HG02798 (cell line): ENCODE measurements at regions not wholly inside any gene's neighbourhood (a gene's known extent, or its start where the extent isn't known, plus 50 kb on each side); places are given as distances from the start of the nearest gene placed in this dataset.
A peak's percentile ranks its signal among the peaks of the same experiment; 100 is the strongest.
"Not testable (repeated sequence)": the region's sequence is repeated elsewhere in the genome, so short reads cannot be mapped to it uniquely, and the experiment has no call there.

Experiments
- ATAC-seq: cut with Tn5 transposase; IDR thresholded peaks from one replicate; pipeline ENCODE4 v1.9.1; 2021; ENCODE audit warnings: mild to moderate bottlenecking; ENCODE audit not compliant: unreplicated experiment, poor library complexity

DNA sequence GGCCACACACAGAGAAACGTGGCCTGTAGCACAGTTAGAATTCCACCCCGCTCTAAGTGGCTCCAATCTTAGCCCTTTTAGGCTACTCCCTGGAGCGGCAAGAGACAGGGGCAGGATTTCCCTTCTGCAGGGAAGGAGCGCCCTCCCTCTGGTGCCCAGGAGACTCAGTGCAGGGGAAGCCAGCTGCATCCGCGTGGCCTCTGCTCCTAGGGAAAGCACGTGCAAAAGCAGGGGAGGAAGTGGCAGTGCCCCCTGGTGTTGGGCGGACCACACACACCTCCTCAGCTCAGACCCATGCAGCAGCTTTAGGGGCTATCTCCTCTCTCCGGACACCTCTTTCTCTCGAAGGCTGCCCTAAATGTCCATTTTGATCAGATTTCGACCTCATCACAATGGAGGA, 50.0 kb downstream of the SPRING1 start:
- ATAC-seq, result peak; percentile 49

DNA sequence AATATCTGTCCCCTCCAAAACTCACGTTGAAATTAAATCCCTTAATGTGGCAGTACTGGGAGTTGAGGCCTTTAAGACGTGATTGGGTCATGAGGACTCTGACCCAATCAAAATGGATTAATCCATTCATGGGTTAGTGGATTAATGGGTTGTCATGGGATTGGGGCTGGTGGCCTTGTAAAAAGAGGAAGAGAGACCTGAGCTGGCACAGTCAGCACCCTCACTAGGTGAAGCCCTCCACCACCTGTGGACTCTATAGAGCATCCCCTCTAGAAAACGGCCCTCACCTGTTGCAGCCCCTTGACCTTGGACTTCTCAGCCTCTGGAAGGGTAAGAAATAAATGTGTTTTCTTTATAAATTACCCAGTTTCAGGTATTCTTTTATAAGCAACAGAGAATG, 53.0 kb downstream of the SPRING1 start:
- ATAC-seq, result no peak

GRCh38 chr12:116677202-116677661, 60.6 kb downstream of the SPRING1 start:
- ATAC-seq, result no peak

DNA sequence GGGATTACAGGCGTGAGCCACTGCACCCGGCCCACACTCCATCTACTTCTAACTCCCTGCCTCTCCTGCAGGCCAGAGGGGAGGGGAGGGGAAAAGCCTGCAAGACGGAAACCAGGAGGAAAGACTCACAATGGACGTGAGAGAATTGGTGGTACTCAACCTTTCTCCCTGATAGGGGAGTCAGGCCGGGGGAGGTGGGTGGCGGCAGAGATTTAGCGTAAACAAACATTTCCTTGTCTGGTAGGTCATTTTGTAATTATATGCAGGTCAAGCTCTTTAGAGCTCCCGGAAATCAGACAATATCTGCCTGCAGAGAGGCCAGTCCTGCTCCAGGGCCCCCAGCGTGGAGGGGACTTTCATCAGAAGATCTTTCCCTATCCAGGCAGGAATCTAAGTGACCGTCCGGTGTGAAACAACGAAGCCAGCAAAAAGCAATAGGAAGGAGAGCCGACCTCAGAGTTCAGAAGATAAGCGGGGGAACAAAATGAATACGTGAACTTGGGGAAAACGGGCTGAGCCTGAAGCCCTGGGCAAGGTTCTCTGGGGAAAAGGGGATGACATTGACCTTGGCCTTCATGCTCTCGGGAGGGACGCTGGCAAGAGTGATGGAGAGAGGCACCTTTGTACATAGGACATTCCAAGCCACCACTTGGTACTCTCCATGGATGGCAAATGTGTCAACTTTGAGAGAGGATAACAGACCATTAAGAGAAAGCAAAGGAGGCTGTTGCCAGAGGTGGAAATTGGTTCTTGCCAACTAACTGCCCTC, 62.3 kb downstream of the SPRING1 start:
- no peak for ATAC-seq

DNA sequence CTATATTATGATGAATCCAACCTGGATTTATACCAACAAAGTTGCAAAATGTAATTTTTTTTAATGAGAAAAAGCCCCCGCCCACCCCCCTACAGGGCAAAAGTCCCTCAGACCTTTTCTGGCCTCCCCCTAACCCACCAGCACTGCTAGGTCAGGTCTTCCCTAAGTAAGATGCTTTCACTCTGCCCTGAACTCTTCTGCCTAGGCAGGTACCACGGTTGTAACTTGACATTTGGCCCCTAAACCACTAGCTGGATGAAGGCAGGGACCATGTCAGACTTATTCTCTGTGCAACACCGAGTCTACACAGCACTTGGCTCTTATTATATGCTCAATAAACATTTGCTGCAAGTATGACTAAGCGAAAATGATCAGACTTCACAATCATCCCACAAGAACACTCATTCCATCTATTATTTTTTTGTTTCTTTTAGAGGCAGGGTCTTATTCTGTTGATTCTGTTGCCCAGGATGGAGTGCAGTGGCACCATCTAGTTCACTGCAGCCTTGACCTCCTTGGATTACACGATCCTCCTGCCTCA, 63.2 kb downstream of the SPRING1 start:
- no peak for ATAC-seq

DNA sequence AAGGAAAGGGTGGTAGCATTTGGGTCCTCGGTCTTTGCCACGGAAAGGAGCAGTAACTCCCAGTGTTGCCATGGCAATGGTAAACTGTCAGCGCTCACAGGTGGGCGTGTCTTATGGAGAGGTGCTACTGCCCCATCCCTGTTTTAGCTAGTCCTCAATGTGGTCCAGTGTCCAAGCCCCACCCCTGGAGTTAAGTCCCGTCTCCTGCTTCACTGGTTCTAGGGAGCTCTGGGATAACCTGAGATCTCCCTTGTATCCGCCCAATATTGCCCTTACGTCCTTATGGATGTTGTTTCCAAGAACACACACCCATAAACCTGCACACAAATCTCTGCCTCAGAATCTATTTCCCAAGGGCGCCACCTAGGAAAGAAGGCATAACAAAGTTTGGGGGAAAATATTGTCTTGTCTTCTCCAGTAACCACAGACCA, 64.2 kb downstream of the SPRING1 start:
- no peak for ATAC-seq

DNA sequence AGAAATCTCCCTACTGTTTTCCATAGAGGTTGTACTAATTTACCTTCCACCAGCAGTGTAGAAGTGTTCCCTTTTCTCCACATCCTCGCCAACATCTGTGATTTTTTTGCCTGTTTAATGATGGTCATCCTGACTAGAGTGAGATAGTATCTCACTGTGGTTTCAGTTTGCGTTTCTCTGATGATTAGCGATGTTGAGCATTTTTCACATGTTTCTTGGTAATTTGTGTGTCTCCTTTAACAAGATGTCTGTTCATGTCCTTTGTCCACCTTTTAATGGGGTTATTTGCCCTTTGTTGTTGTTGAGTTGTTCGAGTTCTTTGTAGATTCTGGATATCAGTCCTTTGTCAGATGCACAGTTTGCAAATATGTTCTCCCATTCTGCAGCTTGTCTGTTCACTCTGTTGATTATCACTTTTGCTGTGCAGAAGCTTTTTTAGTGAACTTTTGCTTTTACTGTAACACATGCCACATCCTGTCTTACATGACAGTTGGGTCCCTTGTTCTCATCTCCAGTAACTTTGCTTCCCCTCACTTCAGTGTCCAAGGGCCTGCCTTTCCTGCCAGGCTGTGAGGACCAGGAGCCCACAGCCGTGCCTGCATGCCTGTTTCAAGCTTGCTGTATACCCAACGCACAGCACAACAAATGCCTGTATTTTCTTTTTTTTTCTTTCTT, 64.9 kb downstream of the SPRING1 start:
- ATAC-seq, result peak; percentile 36

GRCh38 chr12:116672010-116672409, 65.9 kb downstream of the SPRING1 start:
- no peak for ATAC-seq

- no peak for ATAC-seq
Measured at GRCh38 chr12:116670859-116671258, 67.0 kb downstream of the SPRING1 start.

GRCh38 chr12:116667752-116668151, 70.1 kb downstream of the SPRING1 start:
- no peak for ATAC-seq

GRCh38 chr12:116666829-116667228, 71.0 kb downstream of the SPRING1 start:
- ATAC-seq, result not testable (repeated sequence)

DNA sequence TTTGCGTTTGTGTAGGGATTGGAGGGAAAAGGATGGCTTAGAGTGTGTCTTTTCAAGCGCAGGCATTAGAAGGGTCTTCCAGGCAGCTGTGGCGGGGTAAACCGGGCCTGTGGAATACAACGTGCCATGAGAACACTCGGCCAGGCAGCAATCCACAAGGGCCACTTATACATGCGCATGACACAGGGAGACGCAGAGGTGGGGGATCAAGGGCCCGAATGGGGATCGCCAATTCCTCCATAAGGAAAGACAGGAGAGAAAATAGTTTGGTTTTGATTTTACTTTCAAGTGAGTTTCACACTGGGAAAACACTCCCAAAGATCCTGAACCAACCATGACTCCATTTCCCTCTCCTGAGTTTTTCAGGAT, 71.6 kb downstream of the SPRING1 start:
- no peak for ATAC-seq

GRCh38 chr12:116665666-116666304, 72.1 kb downstream of the SPRING1 start:
- ATAC-seq, result no peak

DNA sequence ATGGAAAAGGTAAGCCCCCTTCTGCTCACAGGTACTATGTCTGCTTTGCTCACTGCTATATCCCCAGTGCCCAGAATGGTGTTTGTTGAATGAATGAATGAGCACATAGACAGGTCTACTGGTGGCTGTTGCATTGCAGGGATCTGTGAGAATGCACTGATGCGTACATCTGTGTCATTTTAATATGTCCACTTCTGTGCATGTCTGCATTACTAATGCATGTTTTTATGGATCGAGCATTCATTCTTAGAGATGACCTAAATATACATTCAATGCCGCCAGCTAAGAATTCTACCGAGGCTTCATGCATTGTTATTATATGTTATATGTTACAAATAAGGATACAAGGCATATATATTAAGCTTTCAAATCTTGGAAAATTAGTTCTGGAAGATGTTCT, 73.8 kb downstream of the SPRING1 start:
- ATAC-seq, result no peak

DNA sequence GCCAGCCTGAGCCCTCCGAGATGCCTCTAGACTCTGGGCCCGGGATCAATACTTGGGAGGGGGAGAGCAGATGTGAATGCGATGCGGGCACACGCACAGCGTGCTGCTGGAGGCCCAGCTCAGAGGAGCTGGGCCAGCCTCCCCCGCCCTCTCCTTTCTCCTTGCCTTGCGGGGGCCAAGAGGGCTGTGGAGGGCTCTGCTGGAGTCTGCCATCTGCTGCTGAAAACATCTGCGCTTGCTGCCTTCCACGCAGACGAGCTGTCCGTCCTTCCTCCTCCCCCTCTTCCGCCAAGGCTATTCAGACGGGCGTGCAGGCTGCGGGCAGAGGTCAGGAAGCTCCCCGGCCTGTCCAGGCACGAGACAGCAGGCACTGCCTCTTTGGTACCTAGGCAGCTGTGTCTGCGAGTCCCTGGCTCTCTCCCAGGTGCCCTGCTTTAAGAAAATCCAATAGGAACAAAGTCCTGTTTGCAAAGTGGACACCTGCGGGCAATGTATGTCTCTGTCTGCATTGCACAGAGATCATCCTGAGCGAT, 75.2 kb downstream of the SPRING1 start:
- ATAC-seq, result no peak

- no peak for ATAC-seq
Measured at GRCh38 chr12:116661341-116661740, 76.5 kb downstream of the SPRING1 start.

DNA sequence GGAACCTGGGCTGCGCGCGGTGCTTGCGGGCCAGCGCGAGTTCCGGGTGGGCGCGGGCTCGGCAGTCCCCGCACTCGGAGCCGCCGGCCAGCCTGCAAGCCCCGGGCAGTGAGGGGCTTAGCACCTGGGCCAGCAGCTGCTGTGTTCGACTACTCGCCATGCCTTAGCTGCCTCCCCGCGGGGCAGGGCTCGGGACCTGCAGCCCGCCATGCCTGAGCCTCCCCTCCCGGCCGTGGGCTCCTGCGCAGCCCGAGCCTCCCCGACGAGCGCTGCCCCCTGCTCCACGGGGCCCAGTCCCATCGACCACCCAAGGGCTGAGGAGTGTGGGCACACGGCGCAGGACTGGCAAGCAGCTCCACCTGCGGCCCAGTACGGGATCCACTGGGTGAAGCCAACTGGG, 77.1 kb downstream of the SPRING1 start:
- not testable (repeated sequence) for ATAC-seq

- ATAC-seq, result no peak
Measured at GRCh38 chr12:116659771-116660481, 77.9 kb downstream of the SPRING1 start.

DNA sequence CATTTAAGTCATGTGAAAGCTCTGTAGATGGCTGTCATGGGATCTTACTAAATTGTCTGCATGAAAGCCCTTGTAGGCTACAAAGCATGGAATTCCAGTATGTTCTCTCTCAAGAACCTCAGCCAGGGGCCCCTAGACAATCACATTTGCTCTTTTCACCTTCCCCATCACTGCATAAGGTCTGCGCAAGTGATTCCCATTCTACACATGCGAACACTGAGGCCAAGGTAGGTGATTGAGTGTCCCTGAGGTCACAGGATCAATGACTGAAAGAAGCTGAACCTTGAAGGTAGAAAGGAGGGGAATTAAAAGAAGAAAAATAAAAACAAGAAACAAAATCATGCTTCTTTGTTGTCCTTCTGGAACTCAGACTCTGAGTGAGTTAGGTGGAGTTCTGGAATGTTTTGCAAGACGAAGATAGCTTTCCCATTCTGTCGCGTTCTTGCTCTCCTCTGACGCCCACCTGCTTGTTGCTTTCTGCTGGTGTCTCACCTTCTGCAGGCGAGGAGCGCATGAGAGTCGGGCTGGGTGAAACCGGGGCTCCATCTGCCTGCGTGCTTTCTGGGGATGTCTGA, 79.9 kb downstream of the SPRING1 start:
- ATAC-seq, result no peak

DNA sequence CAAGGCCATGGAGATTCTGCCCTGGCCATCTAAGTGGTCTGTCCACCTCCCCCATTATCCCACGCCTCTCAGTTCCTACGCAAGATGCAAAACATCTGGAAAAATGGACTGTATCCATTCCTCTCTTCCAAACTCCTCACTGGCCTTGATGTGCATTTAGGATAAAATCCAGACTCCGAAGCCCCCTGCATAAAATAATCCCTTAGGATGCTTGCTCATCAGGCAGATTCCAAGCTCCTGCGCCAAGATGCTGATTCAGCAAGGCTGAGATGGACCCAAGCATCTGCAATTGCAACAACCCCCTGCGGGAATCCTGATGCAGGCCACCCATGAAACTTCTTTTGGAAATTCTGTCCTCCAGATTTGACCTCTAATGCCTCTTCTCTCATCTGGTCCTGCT, 81.6 kb downstream of the SPRING1 start:
- ATAC-seq, result no peak
